BLaER1 (cell line): ENCODE measurements at regions not wholly inside any gene's neighbourhood (a gene's known extent, or its start where the extent isn't known, plus 50 kb on each side); places are given as distances from the start of the nearest gene placed in this dataset.

Source experiments
- H3K27ac ChIP-seq: shearing (Covaris generic); formaldehyde crosslinking; 2 replicates; pipeline ENCODE4 v1.8.1; 2022
- H3K27me3 ChIP-seq: shearing (Covaris generic); formaldehyde crosslinking; 2 replicates; pipeline ENCODE4 v1.8.1; 2022
- H3K36me3 ChIP-seq: shearing (Covaris generic); formaldehyde crosslinking; 2 replicates; pipeline ENCODE4 v1.8.1; 2022
- H3K4me1 ChIP-seq: shearing (Covaris generic); formaldehyde crosslinking; 2 replicates; pipeline ENCODE4 v1.8.1; 2022
- H3K4me2 ChIP-seq: shearing (Covaris generic); formaldehyde crosslinking; 2 replicates; pipeline ENCODE4 v1.8.1; 2022
- H3K4me3 ChIP-seq: shearing (Covaris generic); formaldehyde crosslinking; 2 replicates; pipeline ENCODE4 v1.8.1; 2022
- H3K9ac ChIP-seq: shearing (Covaris generic); formaldehyde crosslinking; 2 replicates; pipeline ENCODE4 v1.8.1; 2022
- H3K9me3 ChIP-seq: shearing (Covaris generic); formaldehyde crosslinking; 2 replicates; pipeline ENCODE4 v1.8.1; 2022
- H4K20me1 ChIP-seq: shearing (Covaris generic); formaldehyde crosslinking; 2 replicates; pipeline ENCODE4 v1.8.1; 2022
- Cebpa-rat ChIP-seq: shearing (Covaris generic); IDR thresholded peaks from 2 replicates; pipeline ENCODE4 v1.8.1; 2022

DNA sequence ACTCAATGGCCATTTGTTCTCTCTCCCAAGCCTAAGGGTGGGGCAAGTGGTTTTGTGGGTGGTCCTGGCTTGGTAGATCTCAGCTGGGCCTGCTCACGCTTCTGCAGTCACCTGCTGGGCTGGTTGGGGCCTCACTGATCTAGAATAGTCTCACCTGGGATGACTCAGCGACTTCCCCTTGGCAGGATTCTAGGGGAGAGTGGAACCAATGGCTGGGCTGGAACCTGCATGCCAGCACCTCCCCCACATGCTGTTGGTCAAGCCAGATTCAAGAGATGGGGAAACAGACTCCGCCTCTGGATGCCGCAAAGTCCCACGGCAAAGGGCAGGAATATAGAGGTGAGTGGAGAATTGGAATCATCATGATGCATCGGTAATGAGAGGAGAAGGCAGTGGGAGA is 292.9 kb upstream of the NPVF start:
- no peak for TF ChIP-seq Cebpa-rat
- Histone ChIP-seq H3K27ac (0 out of 2 replicates have a peak overlapping the region, but pooled peaks have one; percentile 45), H3K36me3 (no peaks in the 10 kb centered on the region), H3K27me3 (no peaks in the 10 kb centered on the region), H3K4me2 (peak overlapping the region; percentile 72), H4K20me1 (no peaks in the 10 kb centered on the region), H3K9me3 (peaks cover 4% of the 10 kb centered on the region; the same call in 1 of the 2 replicates), H3K9ac (no peak overlapping the region), H3K4me1 (peaks cover 79% of the 10 kb centered on the region), H3K4me3 (no peak overlapping the region)

DNA sequence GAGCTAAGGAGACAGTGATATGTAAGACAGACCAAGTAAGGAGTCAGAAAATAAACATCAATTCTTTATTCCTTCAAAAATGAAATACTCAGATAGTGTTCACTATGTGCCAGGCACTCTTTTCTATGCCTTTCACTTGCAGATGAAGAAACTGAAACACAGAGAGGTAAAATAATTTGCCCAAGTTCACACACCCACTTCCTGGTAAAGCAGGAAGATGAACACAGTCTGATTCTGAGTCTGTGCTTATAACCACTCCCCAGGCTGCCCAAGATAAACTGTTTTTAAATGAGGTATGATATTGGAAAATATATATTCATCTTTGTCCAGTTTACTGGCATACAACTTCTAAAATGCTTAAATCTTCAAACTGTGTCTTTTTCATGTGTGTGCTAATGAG is 294.4 kb upstream of the NPVF start:
- H3K4me1 ChIP-seq: peaks cover 83% of the 10 kb centered on the region
- H3K4me3 ChIP-seq: no peak overlapping the region
- peak overlapping the region; percentile 16; the same call in 1 of the 2 replicates for H3K4me2 ChIP-seq
- H3K36me3 ChIP-seq: no peaks in the 10 kb centered on the region
- 0 out of 2 replicates have a peak overlapping the region, but pooled peaks have one; percentile 2 for H3K27ac ChIP-seq
- no peak for TF ChIP-seq Cebpa-rat
- H4K20me1 ChIP-seq: no peaks in the 10 kb centered on the region
- H3K9me3 ChIP-seq: peaks cover 4% of the 10 kb centered on the region; the same call in 1 of the 2 replicates
- no peak overlapping the region for H3K9ac ChIP-seq
- H3K27me3 ChIP-seq: no peaks in the 10 kb centered on the region

DNA sequence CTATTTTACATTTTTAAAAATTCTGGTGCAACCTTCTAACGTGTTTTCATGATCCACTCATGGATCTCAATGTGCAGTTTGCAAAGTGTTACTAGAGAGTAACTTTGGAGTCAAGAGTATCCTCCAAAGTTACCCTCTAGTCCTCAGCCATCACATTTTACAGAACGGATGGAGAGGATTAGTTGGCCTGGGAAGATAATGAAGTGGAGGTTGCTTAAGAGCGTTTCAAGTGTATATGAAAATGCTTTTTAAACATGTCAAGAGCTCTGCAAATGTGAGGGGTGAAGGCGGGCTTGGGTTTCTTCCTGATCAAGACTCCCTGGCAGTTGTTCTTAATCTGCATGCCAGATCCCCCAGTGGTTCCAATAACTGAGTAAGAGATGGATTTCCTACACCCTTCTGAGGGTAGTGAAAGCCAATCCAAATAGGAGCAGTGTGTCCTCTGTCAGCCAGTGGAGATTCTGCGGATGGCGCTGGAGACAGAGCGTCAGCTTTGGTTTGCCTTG is 299.4 kb upstream of the NPVF start:
- no peak overlapping the region for H3K4me3 ChIP-seq
- TF ChIP-seq Cebpa-rat: no peak
- no peak overlapping the region for H3K9ac ChIP-seq
- no peak overlapping the region for H3K4me2 ChIP-seq
- peaks cover 33% of the 10 kb centered on the region for H3K4me1 ChIP-seq
- H3K27ac ChIP-seq: no peak overlapping the region
- H4K20me1 ChIP-seq: no peaks in the 10 kb centered on the region
- H3K9me3 ChIP-seq: peaks cover 4% of the 10 kb centered on the region; the same call in 1 of the 2 replicates
- H3K36me3 ChIP-seq: no peaks in the 10 kb centered on the region
- no peaks in the 10 kb centered on the region for H3K27me3 ChIP-seq

DNA sequence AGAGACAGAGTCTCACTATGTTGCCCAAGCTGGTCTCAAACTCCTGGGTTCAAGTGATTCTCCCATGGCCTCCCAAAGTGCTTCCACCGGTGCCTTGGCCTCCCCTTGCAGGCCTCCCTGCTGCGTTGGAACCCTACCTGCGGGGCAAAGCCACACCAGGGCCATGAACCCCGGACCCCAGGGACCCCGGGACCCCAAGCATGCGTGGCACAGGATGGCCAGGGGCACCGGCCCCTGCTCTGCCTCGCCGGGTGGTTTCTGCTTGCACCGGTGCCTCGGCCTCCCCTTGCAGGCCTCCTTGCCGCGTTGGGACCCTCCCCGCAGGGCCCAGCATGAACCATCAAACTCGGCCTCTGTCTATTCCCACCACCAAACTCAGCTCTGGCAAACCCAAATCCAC is 301.0 kb upstream of the NPVF start:
- no peak overlapping the region for H3K9ac ChIP-seq
- no peak for TF ChIP-seq Cebpa-rat
- H4K20me1 ChIP-seq: no peaks in the 10 kb centered on the region
- no peak overlapping the region for H3K4me3 ChIP-seq
- H3K9me3 ChIP-seq: no peaks in the 10 kb centered on the region
- H3K36me3 ChIP-seq: no peaks in the 10 kb centered on the region
- H3K27ac ChIP-seq: no peak overlapping the region
- no peaks in the 10 kb centered on the region for H3K27me3 ChIP-seq
- H3K4me2 ChIP-seq: no peak overlapping the region
- H3K4me1 ChIP-seq: peaks cover 25% of the 10 kb centered on the region

DNA sequence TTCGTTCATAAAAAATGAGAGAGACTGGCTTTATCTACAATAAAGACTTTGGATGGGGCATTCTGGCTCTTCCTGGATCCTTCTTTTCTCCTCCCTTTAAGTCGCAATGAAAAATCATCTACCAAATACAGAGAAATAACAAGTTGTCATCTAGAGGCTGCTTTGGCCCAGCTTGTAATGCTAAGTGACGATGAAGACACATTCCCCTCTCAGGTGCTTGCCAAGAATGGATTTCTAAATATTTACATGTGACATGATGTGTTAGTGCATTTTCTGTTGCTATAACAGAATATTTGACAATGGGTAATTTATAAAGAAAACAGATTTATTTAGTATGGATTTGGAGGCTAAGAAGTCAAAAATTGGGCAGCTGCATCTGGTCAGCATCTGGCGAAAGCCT is 308.6 kb upstream of the NPVF start:
- no peak overlapping the region for H3K4me3 ChIP-seq
- no peak overlapping the region for H3K4me2 ChIP-seq
- H3K9ac ChIP-seq: no peak overlapping the region
- no peak for TF ChIP-seq Cebpa-rat
- no peaks in the 10 kb centered on the region for H4K20me1 ChIP-seq
- H3K27me3 ChIP-seq: no peaks in the 10 kb centered on the region
- H3K9me3 ChIP-seq: no peaks in the 10 kb centered on the region
- peaks cover 9% of the 10 kb centered on the region for H3K4me1 ChIP-seq
- no peaks in the 10 kb centered on the region for H3K36me3 ChIP-seq
- H3K27ac ChIP-seq: no peak overlapping the region

- Histone ChIP-seq H3K36me3 (no peaks in the 10 kb centered on the region), H3K9ac (no peak overlapping the region), H3K4me1 (peaks cover 9% of the 10 kb centered on the region), H4K20me1 (no peaks in the 10 kb centered on the region), H3K27me3 (no peaks in the 10 kb centered on the region), H3K4me2 (no peak overlapping the region), H3K27ac (no peak overlapping the region), H3K9me3 (no peaks in the 10 kb centered on the region), H3K4me3 (no peak overlapping the region)
- no peak for TF ChIP-seq Cebpa-rat
These were observed 309.5 kb upstream of the NPVF start for GRCh38 chr7:25537662-25538375.

DNA sequence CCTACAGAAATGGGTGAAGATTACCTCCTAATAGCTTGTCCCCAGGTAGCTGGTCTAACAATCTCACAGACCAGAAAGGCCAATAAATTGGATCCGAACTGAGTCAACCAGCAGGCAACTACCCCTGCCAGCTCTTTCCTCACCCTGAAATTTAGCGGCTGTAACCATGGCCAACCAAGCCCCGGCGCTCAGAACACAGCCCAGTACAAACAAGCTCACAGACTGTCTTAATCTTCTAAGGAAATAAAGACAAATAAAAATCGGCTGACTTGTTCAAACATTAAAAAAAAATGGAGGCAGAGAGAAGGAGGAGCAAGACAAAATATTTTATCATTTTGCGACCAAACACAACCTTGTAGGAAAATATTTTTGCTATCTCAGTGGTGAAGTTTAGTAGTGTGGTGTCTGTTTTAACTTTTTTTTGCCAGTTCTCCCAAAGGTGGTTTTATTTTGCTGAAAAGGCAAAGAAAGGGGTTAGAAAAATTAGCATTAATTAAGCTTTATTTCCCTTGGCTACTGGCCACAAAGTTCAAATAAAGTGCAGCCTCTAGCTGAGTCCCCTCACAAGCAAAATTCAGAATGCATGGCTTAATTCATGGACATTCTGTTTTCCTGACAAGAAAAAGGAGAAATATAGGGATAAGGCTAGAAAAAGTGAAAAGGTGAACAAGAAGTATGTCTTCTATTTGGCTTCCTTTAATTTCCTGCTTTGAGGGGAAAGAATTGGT is 313.0 kb upstream of the NPVF start:
- Histone ChIP-seq H3K4me2 (no peak overlapping the region), H3K27me3 (no peaks in the 10 kb centered on the region), H3K4me1 (peaks cover 9% of the 10 kb centered on the region), H3K9me3 (no peaks in the 10 kb centered on the region), H4K20me1 (no peaks in the 10 kb centered on the region), H3K27ac (no peak overlapping the region), H3K4me3 (no peak overlapping the region), H3K36me3 (no peaks in the 10 kb centered on the region), H3K9ac (no peak overlapping the region)
- no peak for TF ChIP-seq Cebpa-rat

DNA sequence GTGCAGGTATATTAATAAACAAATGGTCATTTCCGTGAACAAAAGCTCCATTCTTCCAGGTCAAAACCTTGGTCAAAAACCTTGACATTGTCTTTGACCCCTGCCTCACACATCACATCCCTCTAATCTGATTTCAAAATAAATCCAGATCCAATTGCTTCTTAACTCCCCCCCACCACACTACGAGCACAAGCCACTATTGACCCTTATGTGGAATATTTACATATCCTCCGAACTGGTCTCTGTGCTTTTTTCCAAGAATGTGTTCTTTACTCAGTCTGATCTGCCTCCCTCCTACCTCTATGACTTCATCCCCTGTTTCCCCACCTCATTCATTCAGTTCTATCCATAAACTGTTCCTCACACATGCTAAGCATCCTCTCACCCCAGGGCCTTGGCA is 313.6 kb upstream of the NPVF start:
- H3K4me2 ChIP-seq: no peak overlapping the region
- H3K9me3 ChIP-seq: no peaks in the 10 kb centered on the region
- H3K9ac ChIP-seq: no peak overlapping the region
- H3K36me3 ChIP-seq: no peaks in the 10 kb centered on the region
- H4K20me1 ChIP-seq: no peaks in the 10 kb centered on the region
- TF ChIP-seq Cebpa-rat: no peak
- no peak overlapping the region for H3K4me3 ChIP-seq
- H3K27ac ChIP-seq: no peak overlapping the region
- peaks cover 9% of the 10 kb centered on the region for H3K4me1 ChIP-seq
- H3K27me3 ChIP-seq: no peaks in the 10 kb centered on the region

GRCh38 chr7:25543210-25543609 is 314.9 kb upstream of the NPVF start:
- Histone ChIP-seq H3K27me3 (no peaks in the 10 kb centered on the region), H3K4me1 (peaks cover 9% of the 10 kb centered on the region), H3K4me2 (no peak overlapping the region), H3K9ac (no peak overlapping the region), H4K20me1 (no peaks in the 10 kb centered on the region), H3K4me3 (no peak overlapping the region), H3K27ac (no peak overlapping the region), H3K36me3 (no peaks in the 10 kb centered on the region), H3K9me3 (no peaks in the 10 kb centered on the region)
- TF ChIP-seq Cebpa-rat: no peak

DNA sequence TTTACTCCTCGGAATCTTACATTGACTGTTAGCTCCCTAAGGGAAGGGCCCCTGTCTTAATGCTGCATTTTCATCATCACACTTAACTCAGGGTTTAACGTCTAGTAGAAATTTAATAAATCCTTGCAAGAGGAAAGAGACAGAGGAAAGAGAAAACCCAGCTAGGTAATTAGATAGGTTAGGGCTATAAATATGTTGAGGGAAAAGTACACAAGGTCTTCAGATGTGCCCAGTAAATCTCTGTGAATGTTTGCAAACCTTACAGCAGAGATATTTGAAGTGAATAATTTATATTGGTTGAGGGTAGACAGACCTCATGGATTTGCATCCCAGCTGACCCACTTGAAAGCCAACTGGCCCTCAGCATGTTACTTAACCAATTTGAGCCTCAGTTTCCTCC is 315.5 kb upstream of the NPVF start:
- Histone ChIP-seq H3K4me1 (peaks cover 8% of the 10 kb centered on the region), H3K9ac (no peak overlapping the region), H3K4me3 (no peak overlapping the region), H3K4me2 (no peak overlapping the region), H3K9me3 (no peaks in the 10 kb centered on the region), H3K27me3 (no peaks in the 10 kb centered on the region), H4K20me1 (no peaks in the 10 kb centered on the region), H3K36me3 (no peaks in the 10 kb centered on the region), H3K27ac (no peak overlapping the region)
- no peak for TF ChIP-seq Cebpa-rat
